Tibial nerve (tissue), 3 donors: ENCODE measurements at regions not wholly inside any gene's neighbourhood (a gene's known extent, or its start where the extent isn't known, plus 50 kb on each side); places are given as distances from the start of the nearest gene placed in this dataset.

Experiments used
- CTCF ChIP-seq, 5 experiments: fragments of 200-600 bp in 3 of 5; fragments of 450-650 bp in 2 of 5; sonication (generic) in 3 of 5; IDR thresholded peaks; one replicate each; pipeline ENCODE4 v1.5.1; 2016 to 2019; ENCODE audit warnings: antibody characterized with exemption in 5 of 5, mild to moderate bottlenecking in 3 of 5, moderate library complexity in 2 of 5
- POLR2A ChIP-seq, 2 donors: fragments of 450-650 bp; IDR thresholded peaks; one replicate each; pipeline ENCODE4 v1.6.1; 2017; ENCODE audit warnings: antibody characterized with exemption in 2 of 2, mild to moderate bottlenecking in 2 of 2, moderate library complexity in 2 of 2

GRCh38 chr16:35249051-35249450 lies 1789.6 kb downstream of the TP53TG3F start:
- no peak for TF ChIP-seq CTCF (IDR thresholded peaks at IDR 0.05)
- TF ChIP-seq POLR2A (IDR thresholded peaks at IDR 0.05) = no peak
